ENCODE measurements at regions not wholly inside any gene's neighbourhood (a gene's known extent, or its start where the extent isn't known, plus 50 kb on each side); places are given as distances from the start of the nearest gene placed in this dataset.

- DNase-seq (ENCODE audit: low read depth in 1 of 2, low spot score in 1 of 2) = no peak
- Histone ChIP-seq H3K27me3 (ENCODE audit: insufficient read depth, poor library complexity, severe bottlenecking) (no peaks in the 10 kb centered on the region), H3K27ac (replicated peaks) (no peak overlapping the region), H3K4me3 (replicated peaks; ENCODE audit: insufficient read depth, low read length) (no peak overlapping the region)
- no peak for TF ChIP-seq GABPA (IDR thresholded peaks at IDR 0.05; ENCODE audit: low read depth)
- TF ChIP-seq, protein P1, sequence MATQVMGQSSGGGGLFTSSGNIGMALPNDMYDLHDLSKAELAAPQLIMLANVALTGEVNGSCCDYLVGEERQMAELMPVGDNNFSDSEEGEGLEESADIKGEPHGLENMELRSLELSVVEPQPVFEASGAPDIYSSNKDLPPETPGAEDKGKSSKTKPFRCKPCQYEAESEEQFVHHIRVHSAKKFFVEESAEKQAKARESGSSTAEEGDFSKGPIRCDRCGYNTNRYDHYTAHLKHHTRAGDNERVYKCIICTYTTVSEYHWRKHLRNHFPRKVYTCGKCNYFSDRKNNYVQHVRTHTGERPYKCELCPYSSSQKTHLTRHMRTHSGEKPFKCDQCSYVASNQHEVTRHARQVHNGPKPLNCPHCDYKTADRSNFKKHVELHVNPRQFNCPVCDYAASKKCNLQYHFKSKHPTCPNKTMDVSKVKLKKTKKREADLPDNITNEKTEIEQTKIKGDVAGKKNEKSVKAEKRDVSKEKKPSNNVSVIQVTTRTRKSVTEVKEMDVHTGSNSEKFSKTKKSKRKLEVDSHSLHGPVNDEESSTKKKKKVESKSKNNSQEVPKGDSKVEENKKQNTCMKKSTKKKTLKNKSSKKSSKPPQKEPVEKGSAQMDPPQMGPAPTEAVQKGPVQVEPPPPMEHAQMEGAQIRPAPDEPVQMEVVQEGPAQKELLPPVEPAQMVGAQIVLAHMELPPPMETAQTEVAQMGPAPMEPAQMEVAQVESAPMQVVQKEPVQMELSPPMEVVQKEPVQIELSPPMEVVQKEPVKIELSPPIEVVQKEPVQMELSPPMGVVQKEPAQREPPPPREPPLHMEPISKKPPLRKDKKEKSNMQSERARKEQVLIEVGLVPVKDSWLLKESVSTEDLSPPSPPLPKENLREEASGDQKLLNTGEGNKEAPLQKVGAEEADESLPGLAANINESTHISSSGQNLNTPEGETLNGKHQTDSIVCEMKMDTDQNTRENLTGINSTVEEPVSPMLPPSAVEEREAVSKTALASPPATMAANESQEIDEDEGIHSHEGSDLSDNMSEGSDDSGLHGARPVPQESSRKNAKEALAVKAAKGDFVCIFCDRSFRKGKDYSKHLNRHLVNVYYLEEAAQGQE (IDR thresholded peaks at IDR 0.05; ENCODE audit: insufficient replicate concordance, low read depth) = peak; percentile 44
These were observed 193.5 kb upstream of the NDUFV2 start for GRCh38 chr18:8908792-8909510.

DNA sequence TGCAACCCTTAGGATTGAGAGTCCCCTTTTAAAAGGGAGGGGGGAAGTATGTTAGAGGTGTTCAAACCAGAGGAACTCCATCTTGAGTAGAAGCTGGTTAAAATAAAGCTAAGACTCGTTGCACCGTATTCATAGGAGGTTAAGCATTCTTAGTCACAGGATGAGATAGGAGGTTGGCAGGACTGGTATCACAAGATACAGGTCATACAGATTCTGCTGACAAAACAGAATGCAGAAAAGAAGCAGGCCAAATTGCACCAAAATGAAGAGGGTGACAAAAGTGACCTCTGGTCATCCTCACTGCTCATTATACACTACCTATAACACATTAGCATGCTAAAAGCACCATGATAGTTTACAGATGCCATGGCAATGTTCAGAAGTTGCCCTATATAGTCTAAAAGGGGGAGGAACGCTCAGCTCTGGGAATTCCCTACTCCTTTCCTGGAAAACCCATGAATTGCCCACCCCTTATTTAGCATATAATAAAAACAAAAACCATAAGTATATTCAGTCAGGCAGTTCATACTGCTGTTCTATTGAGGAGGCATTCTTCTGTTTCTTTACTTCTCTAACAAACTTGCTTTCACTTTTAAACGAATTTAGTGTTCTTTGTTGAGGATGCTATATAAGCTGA is 192.2 kb upstream of the NDUFV2 start:
- Histone ChIP-seq H3K27ac (replicated peaks) (no peak overlapping the region), H3K27me3 (ENCODE audit: insufficient read depth, poor library complexity, severe bottlenecking) (no peaks in the 10 kb centered on the region), H3K4me3 (replicated peaks; ENCODE audit: insufficient read depth, low read length) (no peak overlapping the region)
- no peak for TF ChIP-seq GABPA (IDR thresholded peaks at IDR 0.05; ENCODE audit: low read depth)
- no peak for TF ChIP-seq SPI1 (IDR thresholded peaks at IDR 0.05; ENCODE audit: borderline replicate concordance, low read depth)
- TF ChIP-seq, protein P1 (IDR thresholded peaks at IDR 0.05; ENCODE audit: insufficient replicate concordance, low read depth) = no peak
- no peak for TF ChIP-seq POLR2AphosphoS5 (IDR thresholded peaks at IDR 0.05; ENCODE audit: low read depth)
- no peak for DNase-seq (ENCODE audit: low read depth in 1 of 2, low spot score in 1 of 2)

GRCh38 chr18:8910843-8911242 is 191.7 kb upstream of the NDUFV2 start:
- H3K4me3 ChIP-seq (replicated peaks; ENCODE audit: insufficient read depth, low read length) = no peak overlapping the region
- no peaks in the 10 kb centered on the region for H3K27me3 ChIP-seq (ENCODE audit: insufficient read depth, poor library complexity, severe bottlenecking)
- TF ChIP-seq GABPA (IDR thresholded peaks at IDR 0.05; ENCODE audit: low read depth) (no peak), SPI1 (IDR thresholded peaks at IDR 0.05; ENCODE audit: borderline replicate concordance, low read depth) (no peak), POLR2AphosphoS5 (IDR thresholded peaks at IDR 0.05; ENCODE audit: low read depth) (no peak), CTCF (IDR thresholded peaks at IDR 0.05; ENCODE audit: insufficient read depth, low read length) (no peak)
- TF ChIP-seq, protein P1 (IDR thresholded peaks at IDR 0.05; ENCODE audit: insufficient replicate concordance, low read depth) = no peak
- no peak overlapping the region for H3K27ac ChIP-seq (replicated peaks)
- no peak for DNase-seq (ENCODE audit: low read depth in 1 of 2, low spot score in 1 of 2)

All from HL-60 (cell line).